K562 (cell line): ENCODE measurements at regions not wholly inside any gene's neighbourhood (a gene's known extent, or its start where the extent isn't known, plus 50 kb on each side); places are given as distances from the start of the nearest gene placed in this dataset.

Experiments used
- ATAC-seq: fragments of 200-7000 bp; cut with Tn5 transposase; 3 replicates; pipeline ENCODE4 v1.9.1; 2020; ENCODE audit warnings: moderate library complexity
- BruUV-seq: library from RNA; stranded (reverse); fragments of 400-500 nt; replicated peaks from 2 replicates; lab custom pipeline; 2021; lab: Mats Ljungman, UMichigan
- CTCF ChIA-PET: fragments of 300-600 bp; formaldehyde crosslinking; extraction: SDS; loops from one replicate; lab custom pipeline; 2021; ENCODE audit warnings: low intra/inter-chr PET ratio; lab: Yijun Ruan, JAX
- POLR2A ChIA-PET: fragments of 300-600, 350-650 bp; sonication (Branson Sonifier 250); formaldehyde crosslinking; extraction: SDS; loops from one replicate; lab custom pipeline; 2021; ENCODE audit warnings: antibody characterized with exemption, inconsistent platforms; lab: Yijun Ruan, JAX
- DNase-seq, 4 experiments: peaks; one replicate each; pipeline versions ENCODE4 v3.0.0 to v3.0.0-alpha.2; 2011 to 2018; ENCODE audit warnings: low spot score in 3 of 4, mixed read lengths in 3 of 4; ENCODE audit errors: extremely low read depth in 1 of 4
- FAIRE-seq: peaks from 2 replicates; lab custom pipeline; 2011; peaks lifted over from hg19 to GRCh38; lab: Jason Lieb, UNC
- H2AFZ ChIP-seq: 2 replicates; pipeline ENCODE4 v1.6.0; 2011; ENCODE audit warnings: low read depth, low read length, control low read depth, inconsistent platforms
- H3K27ac ChIP-seq: fragments of 200-600 bp; 3 replicates; pipeline ENCODE4 v1.8.0; 2011; ENCODE audit warnings: low read depth, mild to moderate bottlenecking, control low read depth, inconsistent platforms, low read length, moderate library complexity, mixed read lengths; ENCODE audit errors: extremely low read depth
- H3K27me3 ChIP-seq, 2 experiments: fragments of 300-600 bp in 1 of 2; 2 replicates in 1 of 2; 3 replicates in 1 of 2; pipeline versions ENCODE4 v1.6.0 to v1.8.0; 2011; ENCODE audit warnings: inconsistent platforms in 2 of 2, low read length in 2 of 2, mild to moderate bottlenecking in 1 of 2, mixed read lengths in 1 of 2, moderate library complexity in 1 of 2; ENCODE audit not compliant: control insufficient read depth in 2 of 2, insufficient read depth in 2 of 2
- H3K36me3 ChIP-seq: fragments of 300-600 bp; 3 replicates; pipeline ENCODE4 v1.8.0; 2011; ENCODE audit warnings: mild to moderate bottlenecking, low read length, inconsistent platforms; ENCODE audit not compliant: control insufficient read depth, insufficient read depth
- H3K4me1 ChIP-seq, 2 experiments: fragments of 200-600 bp in 1 of 2; replicated peaks in 1 of 2; 2 replicates in 1 of 2; 3 replicates in 1 of 2; pipeline versions ENCODE4 v1.5.1 to v1.8.0; 2011; ENCODE audit warnings: inconsistent platforms in 2 of 2, low read length in 2 of 2, mild to moderate bottlenecking in 1 of 2, mixed read lengths in 1 of 2, moderate library complexity in 1 of 2; ENCODE audit not compliant: control insufficient read depth in 2 of 2, insufficient read depth in 2 of 2
- H3K4me2 ChIP-seq: 2 replicates; pipeline ENCODE4 v1.6.1; 2011; ENCODE audit warnings: low read length, control low read depth, inconsistent platforms, mixed read lengths; ENCODE audit not compliant: insufficient read depth
- H3K4me3 ChIP-seq: fragments of 200-600 bp; sonication (generic), shearing (Covaris generic); 2 replicates; pipeline ENCODE4 v1.5.1; 2016; ENCODE audit warnings: control low read depth, inconsistent platforms
- H3K79me2 ChIP-seq: fragments of 200-600 bp; 3 replicates; pipeline ENCODE4 v1.8.0; 2011; ENCODE audit warnings: low read length, inconsistent platforms; ENCODE audit not compliant: control insufficient read depth, insufficient read depth
- H3K9ac ChIP-seq, 2 experiments: 2 replicates each; pipeline versions ENCODE4 v1.6.0 to v1.6.1; 2011; ENCODE audit warnings: low read depth in 2 of 2, low read length in 2 of 2, control low read depth in 1 of 2, inconsistent platforms in 1 of 2, mild to moderate bottlenecking in 1 of 2, mixed read lengths in 1 of 2; ENCODE audit not compliant: insufficient read depth in 1 of 2
- H3K9me1 ChIP-seq: one replicate; pipeline ENCODE4 v1.6.0; 2011; ENCODE audit warnings: inconsistent platforms, mild to moderate bottlenecking, low read length, moderate library complexity; ENCODE audit not compliant: control insufficient read depth, insufficient read depth
- H3K9me3 ChIP-seq: replicated peaks from 2 replicates; pipeline ENCODE4 v1.5.1; 2011; ENCODE audit warnings: low read depth, low read length, inconsistent platforms; ENCODE audit not compliant: control insufficient read depth, insufficient read depth
- H4K20me1 ChIP-seq: replicated peaks from 2 replicates; pipeline ENCODE4 v1.6.1; 2011; ENCODE audit warnings: low read length, inconsistent platforms, mixed read lengths; ENCODE audit not compliant: control insufficient read depth, insufficient read depth
- JUN ChIP-seq, 2 experiments: sonication (generic) in 1 of 2; formaldehyde crosslinking in 1 of 2; IDR thresholded peaks; 2 replicates each; pipeline versions ENCODE4 v1.6.1 to v1.8.0; 2012 to 2022; ENCODE audit warnings: borderline replicate concordance in 2 of 2, mild to moderate bottlenecking in 2 of 2, improper control_type of control experiment in 1 of 2, low read depth in 1 of 2, low read length in 1 of 2, missing genetic modification reagents in 1 of 2
- PCBP2 ChIP-seq: fragments of 200-400 bp; formaldehyde crosslinking; IDR thresholded peaks from 2 replicates; pipeline ENCODE4 v1.6.1; 2018; ENCODE audit warnings: low read length, low read depth, mild to moderate bottlenecking, moderate library complexity; ENCODE audit not compliant: poor library complexity, severe bottlenecking
- RCOR1 ChIP-seq, 2 experiments: IDR thresholded peaks; 2 replicates each; pipeline ENCODE4 v1.6.1; 2012; ENCODE audit warnings: low read depth in 2 of 2, low read length in 2 of 2, borderline replicate concordance in 1 of 2, improper control_type of control experiment in 1 of 2
- RNF2 ChIP-seq: sonication (generic); IDR thresholded peaks from 2 replicates; pipeline ENCODE4 v1.6.1; 2016
- SETDB1 ChIP-seq: IDR thresholded peaks from one replicate; pipeline ENCODE4 v1.6.1; 2012; ENCODE audit warnings: low read length, control low read depth, inconsistent platforms
- SMAD4 ChIP-seq: fragments of 250-450 bp; sonication (Bioruptor Pico); conservative IDR thresholded peaks from 2 replicates; pipeline ENCODE4 v1.8.0; 2021; ENCODE audit warnings: inconsistent platforms, mild to moderate bottlenecking, moderate library complexity
- XRCC4 ChIP-seq: IDR thresholded peaks from one replicate; pipeline ENCODE4 v1.6.1; 2011; ENCODE audit not compliant: insufficient read depth, insufficient read length; ENCODE audit errors: extremely low read depth
- ZNF282 ChIP-seq: sonication (generic); formaldehyde crosslinking; IDR thresholded peaks from 2 replicates; pipeline ENCODE4 v1.8.1; 2023; ENCODE audit warnings: missing genetic modification reagents
- WGBS: fragments of 100-300 bp; shearing (Covaris generic); methylation state at CpG from one replicate; pipeline ENCODE4 v1.1.6; 2016; ENCODE audit warnings: low coverage, mixed read lengths; ENCODE audit not compliant: insufficient coverage; ENCODE audit errors: missing lambda C conversion rate; 5-methylcytosine and 5-hydroxymethylcytosine counted together
- in situ Hi-C: fragments of 300-500 bp; cut with MboI; formaldehyde crosslinking; loops from 4 replicates; pipeline ENCODE4 v1.15.0; 2018; ENCODE audit warnings: inconsistent platforms, mixed read lengths
- intact Hi-C: fragments of 100-400 bp; cut with micrococcal nuclease; formaldehyde crosslinking; loops from 2 replicates; pipeline ENCODE4 v1.14.2; 2022
- TF ChIP-seq, protein P1 (sequence below), 2 experiments: fragments of 450-650 bp; conservative IDR thresholded peaks; 2 replicates each; pipeline ENCODE4 v1.6.1; 2017; ENCODE audit warnings: mild to moderate bottlenecking in 2 of 2, moderate library complexity in 2 of 2
- TF ChIP-seq, protein P2 (sequence below): fragments of 450-650 bp; IDR thresholded peaks from 2 replicates; pipeline ENCODE4 v1.7.0; 2016; ENCODE audit warnings: borderline replicate concordance
- TF ChIP-seq, protein P3 (sequence below): fragments of 250-450 bp; sonication (Bioruptor Pico); IDR thresholded peaks from 2 replicates; pipeline ENCODE4 v1.8.0; 2021; ENCODE audit warnings: moderate library complexity, mild to moderate bottlenecking, inconsistent platforms
- TF ChIP-seq, protein P4 (sequence below): IDR thresholded peaks from 3 replicates; pipeline ENCODE4 v1.6.1; 2011; ENCODE audit warnings: borderline replicate concordance, mild to moderate bottlenecking; ENCODE audit not compliant: insufficient read length, insufficient read depth

DNA sequence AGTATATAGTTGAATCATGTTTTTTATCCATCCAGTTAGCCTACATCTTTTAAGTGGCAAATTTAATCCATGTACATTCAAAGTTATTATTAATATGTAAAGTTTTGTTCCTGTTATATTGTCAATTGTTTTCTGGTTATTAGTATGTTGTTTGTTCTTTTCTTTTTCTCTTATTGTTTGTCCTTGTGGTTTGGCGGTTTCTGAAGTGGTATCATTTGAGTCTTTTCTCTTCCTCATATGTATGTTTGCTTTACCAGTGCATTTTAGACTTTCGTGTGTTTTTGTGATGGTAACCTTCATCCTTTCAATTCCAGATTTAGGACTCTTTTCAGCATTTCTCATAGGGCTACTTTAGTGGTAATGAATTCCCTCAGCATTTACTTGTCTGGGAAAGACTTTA lies 130.4 kb upstream of the RFX3 start:
- ChIA-PET POLR2A (no interaction called here), CTCF (no interaction called here)
- no peak overlapping the region for H3K27ac ChIP-seq
- FAIRE-seq (no peak), ATAC-seq (no peak), DNase-seq (no peak)
- intact Hi-C loops = no loop called here
- H2AFZ ChIP-seq = no peak overlapping the region
- TF ChIP-seq PCBP2 = no peak
- TF ChIP-seq, protein P1, sequence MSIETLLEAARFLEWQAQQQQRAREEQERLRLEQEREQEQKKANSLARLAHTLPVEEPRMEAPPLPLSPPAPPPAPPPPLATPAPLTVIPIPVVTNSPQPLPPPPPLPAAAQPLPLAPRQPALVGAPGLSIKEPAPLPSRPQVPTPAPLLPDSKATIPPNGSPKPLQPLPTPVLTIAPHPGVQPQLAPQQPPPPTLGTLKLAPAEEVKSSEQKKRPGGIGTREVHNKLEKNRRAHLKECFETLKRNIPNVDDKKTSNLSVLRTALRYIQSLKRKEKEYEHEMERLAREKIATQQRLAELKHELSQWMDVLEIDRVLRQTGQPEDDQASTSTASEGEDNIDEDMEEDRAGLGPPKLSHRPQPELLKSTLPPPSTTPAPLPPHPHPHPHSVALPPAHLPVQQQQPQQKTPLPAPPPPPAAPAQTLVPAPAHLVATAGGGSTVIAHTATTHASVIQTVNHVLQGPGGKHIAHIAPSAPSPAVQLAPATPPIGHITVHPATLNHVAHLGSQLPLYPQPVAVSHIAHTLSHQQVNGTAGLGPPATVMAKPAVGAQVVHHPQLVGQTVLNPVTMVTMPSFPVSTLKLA (conservative IDR thresholded peaks at IDR 0.05) = no peak
- no peak for TF ChIP-seq RNF2
- no peak for TF ChIP-seq SETDB1
- no peak for TF ChIP-seq ZNF282 (CRISPR knock-in tag)
- no peak for TF ChIP-seq JUN (IDR thresholded peaks at IDR 0.05; ENCODE audit: borderline replicate concordance, low read depth, low read length)
- TF ChIP-seq JUN (CRISPR knock-in tag; IDR thresholded peaks at IDR 0.05; ENCODE audit: borderline replicate concordance) = no peak
- TF ChIP-seq, protein P2, sequence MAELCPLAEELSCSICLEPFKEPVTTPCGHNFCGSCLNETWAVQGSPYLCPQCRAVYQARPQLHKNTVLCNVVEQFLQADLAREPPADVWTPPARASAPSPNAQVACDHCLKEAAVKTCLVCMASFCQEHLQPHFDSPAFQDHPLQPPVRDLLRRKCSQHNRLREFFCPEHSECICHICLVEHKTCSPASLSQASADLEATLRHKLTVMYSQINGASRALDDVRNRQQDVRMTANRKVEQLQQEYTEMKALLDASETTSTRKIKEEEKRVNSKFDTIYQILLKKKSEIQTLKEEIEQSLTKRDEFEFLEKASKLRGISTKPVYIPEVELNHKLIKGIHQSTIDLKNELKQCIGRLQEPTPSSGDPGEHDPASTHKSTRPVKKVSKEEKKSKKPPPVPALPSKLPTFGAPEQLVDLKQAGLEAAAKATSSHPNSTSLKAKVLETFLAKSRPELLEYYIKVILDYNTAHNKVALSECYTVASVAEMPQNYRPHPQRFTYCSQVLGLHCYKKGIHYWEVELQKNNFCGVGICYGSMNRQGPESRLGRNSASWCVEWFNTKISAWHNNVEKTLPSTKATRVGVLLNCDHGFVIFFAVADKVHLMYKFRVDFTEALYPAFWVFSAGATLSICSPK = no peak
- TF ChIP-seq, protein P3, sequence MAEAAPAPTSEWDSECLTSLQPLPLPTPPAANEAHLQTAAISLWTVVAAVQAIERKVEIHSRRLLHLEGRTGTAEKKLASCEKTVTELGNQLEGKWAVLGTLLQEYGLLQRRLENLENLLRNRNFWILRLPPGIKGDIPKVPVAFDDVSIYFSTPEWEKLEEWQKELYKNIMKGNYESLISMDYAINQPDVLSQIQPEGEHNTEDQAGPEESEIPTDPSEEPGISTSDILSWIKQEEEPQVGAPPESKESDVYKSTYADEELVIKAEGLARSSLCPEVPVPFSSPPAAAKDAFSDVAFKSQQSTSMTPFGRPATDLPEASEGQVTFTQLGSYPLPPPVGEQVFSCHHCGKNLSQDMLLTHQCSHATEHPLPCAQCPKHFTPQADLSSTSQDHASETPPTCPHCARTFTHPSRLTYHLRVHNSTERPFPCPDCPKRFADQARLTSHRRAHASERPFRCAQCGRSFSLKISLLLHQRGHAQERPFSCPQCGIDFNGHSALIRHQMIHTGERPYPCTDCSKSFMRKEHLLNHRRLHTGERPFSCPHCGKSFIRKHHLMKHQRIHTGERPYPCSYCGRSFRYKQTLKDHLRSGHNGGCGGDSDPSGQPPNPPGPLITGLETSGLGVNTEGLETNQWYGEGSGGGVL = no peak
- TF ChIP-seq SMAD4 (CRISPR knock-in tag) = no peak
- TF ChIP-seq, protein P4, sequence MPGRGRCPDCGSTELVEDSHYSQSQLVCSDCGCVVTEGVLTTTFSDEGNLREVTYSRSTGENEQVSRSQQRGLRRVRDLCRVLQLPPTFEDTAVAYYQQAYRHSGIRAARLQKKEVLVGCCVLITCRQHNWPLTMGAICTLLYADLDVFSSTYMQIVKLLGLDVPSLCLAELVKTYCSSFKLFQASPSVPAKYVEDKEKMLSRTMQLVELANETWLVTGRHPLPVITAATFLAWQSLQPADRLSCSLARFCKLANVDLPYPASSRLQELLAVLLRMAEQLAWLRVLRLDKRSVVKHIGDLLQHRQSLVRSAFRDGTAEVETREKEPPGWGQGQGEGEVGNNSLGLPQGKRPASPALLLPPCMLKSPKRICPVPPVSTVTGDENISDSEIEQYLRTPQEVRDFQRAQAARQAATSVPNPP = no peak
- no peak for TF ChIP-seq XRCC4
- TF ChIP-seq RCOR1 (IDR thresholded peaks at IDR 0.05; ENCODE audit: borderline replicate concordance in 1 of 2, low read depth in 2 of 2, low read length in 2 of 2) = no peak
- no peaks in the 10 kb centered on the region for H3K4me1 ChIP-seq
- 10% methylated on average over 2 of the region's 2 CpGs for WGBS
- H4K20me1 ChIP-seq = no peaks in the 10 kb centered on the region
- H3K79me2 ChIP-seq = no peaks in the 10 kb centered on the region
- H3K27me3 ChIP-seq = no peaks in the 10 kb centered on the region
- H3K4me2 ChIP-seq = no peak overlapping the region
- H3K9me1 ChIP-seq = no peaks in the 10 kb centered on the region
- no peaks in the 10 kb centered on the region for H3K36me3 ChIP-seq
- H3K4me3 ChIP-seq = no peak overlapping the region
- no peak overlapping the region for H3K9ac ChIP-seq
- no TSS peak for BruUV-seq
- in situ Hi-C loops = no loop called here
- no peaks in the 10 kb centered on the region for H3K9me3 ChIP-seq
